HepG2 (cell line): ENCODE measurements at regions not wholly inside any gene's neighbourhood (a gene's known extent, or its start where the extent isn't known, plus 50 kb on each side); places are given as distances from the start of the nearest gene placed in this dataset.
"Not testable (repeated sequence)": the region's sequence is repeated elsewhere in the genome, so short reads cannot be mapped to it uniquely, and the experiment has no call there.

Source experiments
- ATAC-seq: fragments of 200-7000 bp; cut with Tn5 transposase; 3 replicates; pipeline ENCODE4 v1.9.1; 2020; ENCODE audit warnings: mild to moderate bottlenecking, moderate library complexity
- BruUV-seq: library from RNA; stranded (reverse); fragments of 400-500 nt; replicated peaks from 2 replicates; lab custom pipeline; 2021; lab: Mats Ljungman, UMichigan
- CTCF ChIA-PET: fragments of 300-600 bp; formaldehyde crosslinking; extraction: SDS; loops from one replicate; lab custom pipeline; 2021; ENCODE audit warnings: low total read pairs, inconsistent platforms, low intra/inter-chr PET ratio; lab: Yijun Ruan, JAX
- POLR2A ChIA-PET: fragments of 350-600 bp; sonication (Branson Sonifier 250); formaldehyde crosslinking; loops from one replicate; lab custom pipeline; 2020; ENCODE audit warnings: antibody characterized with exemption, inconsistent platforms; lab: Yijun Ruan, JAX
- DNase-seq: peaks from one replicate; pipeline ENCODE4 v3.0.0-alpha.2; 2015; ENCODE audit warnings: low spot score
- FAIRE-seq: peaks from 3 replicates; lab custom pipeline; 2011; peaks lifted over from hg19 to GRCh38; lab: Jason Lieb, UNC
- H2AFZ ChIP-seq: one replicate; pipeline ENCODE4 v1.6.1; 2011; ENCODE audit warnings: low read length, inconsistent platforms
- H3K27ac ChIP-seq: fragments of 300-600 bp; 3 replicates; pipeline ENCODE4 v1.8.0; 2011; ENCODE audit warnings: mixed run types, mild to moderate bottlenecking, mixed read lengths, low read length, inconsistent platforms; ENCODE audit not compliant: insufficient read depth; ENCODE audit errors: extremely low read length
- H3K27me3 ChIP-seq, 2 experiments: fragments of 200-600 bp in 1 of 2; 2 replicates in 1 of 2; 3 replicates in 1 of 2; pipeline versions ENCODE4 v1.6.0 to v1.8.0; 2011; ENCODE audit warnings: low read length in 2 of 2, mild to moderate bottlenecking in 2 of 2, moderate library complexity in 2 of 2, inconsistent platforms in 1 of 2; ENCODE audit not compliant: insufficient read depth in 2 of 2, control insufficient read depth in 1 of 2
- H3K36me3 ChIP-seq, 2 experiments: fragments of 200-600 bp in 1 of 2; replicated peaks in 1 of 2; 2 replicates in 1 of 2; 3 replicates in 1 of 2; pipeline versions ENCODE4 v1.5.1 to v1.8.0; 2011; ENCODE audit warnings: low read length in 2 of 2, inconsistent platforms in 1 of 2; ENCODE audit not compliant: insufficient read depth in 2 of 2, control insufficient read depth in 1 of 2
- H3K4me1 ChIP-seq: 2 replicates; pipeline ENCODE4 v1.5.1; 2012; ENCODE audit warnings: low read length, inconsistent platforms; ENCODE audit not compliant: insufficient read depth
- H3K4me2 ChIP-seq: 2 replicates; pipeline ENCODE4 v1.6.0; 2011; ENCODE audit warnings: low read depth, low read length, inconsistent platforms
- H3K4me3 ChIP-seq, 3 experiments: fragments of 200-600 bp in 1 of 3; sonication (generic), shearing (Covaris generic) in 1 of 3; replicated peaks in 1 of 3; 2 replicates each; pipeline ENCODE4 v1.5.1; 2011 to 2016; ENCODE audit warnings: low read length in 3 of 3, inconsistent platforms in 2 of 3, low read depth in 2 of 3, mild to moderate bottlenecking in 2 of 3, control low read depth in 1 of 3, mixed read lengths in 1 of 3; ENCODE audit not compliant: insufficient read depth in 1 of 3
- H3K79me2 ChIP-seq: one replicate; pipeline ENCODE4 v1.6.1; 2011; ENCODE audit warnings: low read length, inconsistent platforms; ENCODE audit not compliant: insufficient read depth
- H3K9ac ChIP-seq: 2 replicates; pipeline ENCODE4 v1.6.0; 2011; ENCODE audit warnings: mild to moderate bottlenecking, low read depth, low read length, inconsistent platforms; ENCODE audit not compliant: insufficient read depth
- H3K9me3 ChIP-seq: 2 replicates; pipeline ENCODE4 v1.5.1; 2012; ENCODE audit warnings: mild to moderate bottlenecking, low read length
- H4K20me1 ChIP-seq: 2 replicates; pipeline ENCODE4 v1.6.0; 2011; ENCODE audit warnings: inconsistent platforms, mild to moderate bottlenecking, low read length, moderate library complexity; ENCODE audit not compliant: insufficient read depth
- WGBS: methylation state at CpG from one replicate; pipeline ENCODE4 v1.1.6; 2017; ENCODE audit warnings: low lambda C conversion rate; 5-methylcytosine and 5-hydroxymethylcytosine counted together
- in situ Hi-C: cut with HindIII; loops from 2 replicates; pipeline ENCODE4 v1.10.0; 2017; ENCODE audit warnings: low pct_unique_long_range_greater_than_20kb; ENCODE audit not compliant: extremely low pct_ligation_motif_present
- intact Hi-C: fragments of 100-400 bp; cut with micrococcal nuclease; formaldehyde crosslinking; loops from one replicate; pipeline ENCODE4 v1.10.0; 2022; ENCODE audit not compliant: unreplicated experiment

DNA sequence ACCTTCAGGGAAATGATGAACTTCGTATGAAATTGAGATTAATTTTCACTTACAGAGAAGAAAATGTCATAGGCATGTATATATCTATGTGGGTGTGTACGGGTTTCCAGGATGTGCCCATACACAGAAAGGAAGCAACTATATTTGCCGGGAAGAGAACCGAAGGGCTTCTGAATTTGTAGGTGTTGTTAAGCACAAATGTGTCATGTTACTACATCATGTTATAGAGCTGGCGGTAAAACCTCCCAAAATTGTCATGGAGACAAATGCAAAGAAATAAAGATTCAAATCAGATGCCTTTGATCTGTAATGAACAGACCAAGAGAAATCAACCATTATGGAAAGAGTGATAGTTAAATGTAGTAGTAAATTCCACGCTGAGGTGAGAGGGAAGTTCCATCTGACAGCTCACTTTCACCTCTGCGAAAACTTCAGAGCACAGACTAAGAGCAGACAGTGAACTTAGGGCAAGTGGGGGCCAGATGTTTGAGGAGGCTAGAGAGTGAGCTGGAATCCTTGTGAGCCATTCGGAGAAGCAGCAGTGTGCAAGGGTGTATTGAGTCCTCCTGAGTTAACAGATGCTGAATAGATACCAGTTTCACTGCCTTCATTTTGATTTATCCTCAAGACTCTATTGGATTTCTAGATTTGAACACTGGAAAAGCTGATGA lies 133.2 kb downstream of the POTEB start:
- ATAC-seq, H3K4me3 ChIP-seq, FAIRE-seq, DNase-seq, POLR2A ChIA-PET, CTCF ChIA-PET, H3K27ac ChIP-seq, intact Hi-C loops, H4K20me1 ChIP-seq, H2AFZ ChIP-seq, H3K9me3 ChIP-seq, BruUV-seq, H3K36me3 ChIP-seq, H3K4me1 ChIP-seq, in situ Hi-C loops, H3K4me2 ChIP-seq, H3K27me3 ChIP-seq, H3K9ac ChIP-seq, H3K79me2 ChIP-seq: not testable (repeated sequence)
- WGBS, result 0% methylated on average over 4 of the region's 8 CpGs

DNA sequence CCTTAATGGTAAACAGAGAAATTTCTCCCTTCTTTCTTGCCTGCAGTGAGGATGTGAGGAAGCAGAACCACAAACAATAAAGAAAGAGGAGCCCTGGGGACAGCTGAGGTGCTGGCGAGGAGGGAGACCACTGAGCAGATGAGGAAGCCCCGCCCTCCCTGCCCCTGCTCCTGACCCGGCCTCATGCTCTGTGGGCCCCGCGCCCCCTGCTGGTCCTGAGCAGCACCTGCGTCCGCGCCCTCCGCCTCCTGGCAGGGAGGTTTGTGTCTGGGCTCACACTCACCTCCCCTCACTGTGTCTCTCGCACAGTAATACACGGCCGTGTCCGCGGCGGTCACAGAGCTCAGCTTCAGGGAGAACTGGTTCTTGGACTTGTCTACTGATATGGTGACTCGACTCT lies 135.5 kb downstream of the POTEB start:
- FAIRE-seq, H3K36me3 ChIP-seq, H3K9me3 ChIP-seq, H3K79me2 ChIP-seq, in situ Hi-C loops, intact Hi-C loops, H4K20me1 ChIP-seq, POLR2A ChIA-PET, H3K27ac ChIP-seq, H3K4me2 ChIP-seq, DNase-seq, CTCF ChIA-PET, H3K9ac ChIP-seq, H2AFZ ChIP-seq, H3K27me3 ChIP-seq, H3K4me3 ChIP-seq, BruUV-seq, H3K4me1 ChIP-seq: not testable (repeated sequence)
- WGBS, result no CpG with 5 or more reads among the region's 16 CpGs
- ATAC-seq, result peak; percentile 54; the same call in 1 of the 3 replicates

DNA sequence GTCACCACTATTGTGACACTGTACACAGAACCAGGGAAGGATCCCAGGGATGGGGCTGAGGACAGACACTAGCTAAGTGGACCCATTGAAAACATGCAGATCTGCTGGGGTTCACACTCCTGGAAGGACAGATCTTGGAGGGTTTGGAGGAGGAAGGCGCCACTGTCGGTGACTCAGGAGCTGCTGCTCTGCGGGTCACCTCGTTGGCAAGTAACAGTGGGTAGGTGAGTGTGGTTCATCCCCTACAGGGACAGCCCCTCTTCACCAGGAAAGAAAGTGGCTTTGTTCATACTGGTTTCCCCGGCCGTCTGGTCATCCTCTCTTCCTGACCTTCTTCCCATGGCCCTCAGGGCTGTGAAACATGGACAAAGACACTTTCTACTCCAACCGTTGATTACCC lies 139.5 kb downstream of the POTEB start:
- H2AFZ ChIP-seq, H3K4me3 ChIP-seq, H3K79me2 ChIP-seq, H4K20me1 ChIP-seq, H3K9ac ChIP-seq, H3K4me2 ChIP-seq, H3K27ac ChIP-seq, H3K36me3 ChIP-seq, H3K9me3 ChIP-seq, DNase-seq, CTCF ChIA-PET, in situ Hi-C loops, H3K4me1 ChIP-seq, BruUV-seq, H3K27me3 ChIP-seq, POLR2A ChIA-PET, intact Hi-C loops, FAIRE-seq, ATAC-seq: not testable (repeated sequence)
- WGBS, result no CpG with 5 or more reads among the region's 7 CpGs

DNA sequence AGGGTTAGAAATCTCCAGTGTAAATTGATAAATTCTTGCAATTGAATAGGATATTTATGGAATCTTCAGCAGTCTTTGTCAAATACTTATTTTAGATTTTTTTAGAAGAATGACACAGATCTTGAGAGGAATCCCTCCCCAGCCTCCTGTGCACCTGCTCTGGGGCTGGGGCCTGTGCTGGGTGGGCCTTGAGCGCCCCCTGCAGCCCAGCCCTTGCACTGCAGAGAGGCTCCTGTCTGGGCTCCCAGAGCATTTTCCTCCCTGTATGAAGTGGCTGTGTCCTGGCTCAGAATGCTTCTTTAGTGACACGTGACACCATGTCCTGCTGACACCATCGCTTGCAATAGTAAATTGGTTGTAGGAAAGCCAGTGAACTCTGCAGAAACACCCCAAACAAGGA lies 141.1 kb downstream of the POTEB start:
- H3K27me3 ChIP-seq, H3K4me2 ChIP-seq, DNase-seq, H3K4me1 ChIP-seq, BruUV-seq, H3K9ac ChIP-seq, H3K27ac ChIP-seq, H3K36me3 ChIP-seq, H3K79me2 ChIP-seq, H4K20me1 ChIP-seq, ATAC-seq, CTCF ChIA-PET, in situ Hi-C loops, intact Hi-C loops, H3K4me3 ChIP-seq, POLR2A ChIA-PET, H2AFZ ChIP-seq, FAIRE-seq, H3K9me3 ChIP-seq: not testable (repeated sequence)
- no CpG with 5 or more reads among the region's 3 CpGs for WGBS
